H1 (cell line): ENCODE measurements at regions not wholly inside any gene's neighbourhood (a gene's known extent, or its start where the extent isn't known, plus 50 kb on each side); places are given as distances from the start of the nearest gene placed in this dataset.

Experiments
- EZH2 ChIP-seq: fragments of 200-600 bp; sonication (generic); IDR thresholded peaks from 2 replicates; pipeline ENCODE4 v1.7.1; 2012; ENCODE audit warnings: low read depth, mild to moderate bottlenecking, moderate library complexity, low read length, inconsistent platforms; ENCODE audit not compliant: severe bottlenecking
- ZNF274 ChIP-seq: IDR thresholded peaks from 2 replicates; pipeline ENCODE4 v1.7.0; 2012; ENCODE audit warnings: low read length, borderline replicate concordance; ENCODE audit errors: extremely low read depth
- TF ChIP-seq, protein P1 (sequence below), 3 experiments: IDR thresholded peaks; 1 replicate in 2 of 3; 2 replicates in 1 of 3; pipeline versions ENCODE4 v1.5.1 to v1.6.1; 2011; ENCODE audit warnings: low read length in 3 of 3, mild to moderate bottlenecking in 3 of 3, inconsistent platforms in 2 of 3, low read depth in 1 of 3, moderate library complexity in 1 of 3; ENCODE audit not compliant: insufficient read depth in 1 of 3; ENCODE audit errors: control extremely low read depth in 1 of 3

DNA sequence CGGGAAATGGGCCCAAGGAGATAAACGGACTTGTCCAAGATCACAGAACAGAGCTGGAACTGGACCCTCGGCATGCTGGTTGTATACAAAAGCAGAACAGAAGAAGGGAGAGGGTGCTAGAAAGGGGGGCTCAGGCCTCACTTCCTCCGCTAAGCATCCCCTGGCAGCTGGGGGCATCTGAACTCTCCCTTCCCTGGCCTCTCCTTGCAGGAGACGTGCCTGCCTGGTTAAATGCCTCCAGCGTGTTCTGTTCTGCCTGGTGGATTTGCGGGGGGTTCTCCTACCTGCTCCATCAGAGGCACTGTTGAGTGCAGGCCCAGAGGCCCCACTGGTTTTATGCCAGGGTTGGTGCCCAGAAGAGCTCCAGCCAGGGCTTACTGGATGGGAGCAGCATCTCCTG is 124.7 kb downstream of the ZFP36L2 start:
- TF ChIP-seq, protein P1, sequence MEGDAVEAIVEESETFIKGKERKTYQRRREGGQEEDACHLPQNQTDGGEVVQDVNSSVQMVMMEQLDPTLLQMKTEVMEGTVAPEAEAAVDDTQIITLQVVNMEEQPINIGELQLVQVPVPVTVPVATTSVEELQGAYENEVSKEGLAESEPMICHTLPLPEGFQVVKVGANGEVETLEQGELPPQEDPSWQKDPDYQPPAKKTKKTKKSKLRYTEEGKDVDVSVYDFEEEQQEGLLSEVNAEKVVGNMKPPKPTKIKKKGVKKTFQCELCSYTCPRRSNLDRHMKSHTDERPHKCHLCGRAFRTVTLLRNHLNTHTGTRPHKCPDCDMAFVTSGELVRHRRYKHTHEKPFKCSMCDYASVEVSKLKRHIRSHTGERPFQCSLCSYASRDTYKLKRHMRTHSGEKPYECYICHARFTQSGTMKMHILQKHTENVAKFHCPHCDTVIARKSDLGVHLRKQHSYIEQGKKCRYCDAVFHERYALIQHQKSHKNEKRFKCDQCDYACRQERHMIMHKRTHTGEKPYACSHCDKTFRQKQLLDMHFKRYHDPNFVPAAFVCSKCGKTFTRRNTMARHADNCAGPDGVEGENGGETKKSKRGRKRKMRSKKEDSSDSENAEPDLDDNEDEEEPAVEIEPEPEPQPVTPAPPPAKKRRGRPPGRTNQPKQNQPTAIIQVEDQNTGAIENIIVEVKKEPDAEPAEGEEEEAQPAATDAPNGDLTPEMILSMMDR (IDR thresholded peaks at IDR 0.05; ENCODE audit: control extremely low read depth in 1 of 3, insufficient read depth in 1 of 3, low read depth in 1 of 3, low read length in 3 of 3): no peak
- TF ChIP-seq ZNF274 (no peak), EZH2 (no peak)
